Liver (tissue), 8 donors: ENCODE measurements at regions not wholly inside any gene's neighbourhood (a gene's known extent, or its start where the extent isn't known, plus 50 kb on each side); places are given as distances from the start of the nearest gene placed in this dataset.

Experiments used
- DNase-seq: peaks from one replicate; pipeline ENCODE4 v3.0.0-alpha.2; 2017; ENCODE audit warnings: low spot score
- H3K27ac ChIP-seq, 2 donors: one replicate each; pipeline ENCODE4 v1.7.0; 2013; ENCODE audit warnings: inconsistent platforms in 2 of 2, low read length in 2 of 2, control low read depth in 1 of 2, low read depth in 1 of 2, mild to moderate bottlenecking in 1 of 2
- H3K27me3 ChIP-seq, 4 donors: one replicate each; pipeline versions ENCODE4 v1.6.1 to v1.7.0; 2013; ENCODE audit warnings: low read length in 3 of 4, inconsistent platforms in 1 of 4, mild to moderate bottlenecking in 1 of 4, moderate library complexity in 1 of 4; ENCODE audit not compliant: control insufficient read depth in 4 of 4, insufficient read depth in 4 of 4
- H3K36me3 ChIP-seq, 4 donors: one replicate each; pipeline versions ENCODE4 v1.6.1 to v1.7.0; 2013; ENCODE audit warnings: low read length in 3 of 4, mild to moderate bottlenecking in 3 of 4, low read depth in 1 of 4, moderate library complexity in 1 of 4; ENCODE audit not compliant: control insufficient read depth in 4 of 4, insufficient read depth in 3 of 4
- H3K4me1 ChIP-seq, 4 donors: one replicate each; pipeline versions ENCODE4 v1.6.1 to v1.7.0; 2013; ENCODE audit warnings: low read length in 3 of 4, mild to moderate bottlenecking in 3 of 4, moderate library complexity in 1 of 4; ENCODE audit not compliant: control insufficient read depth in 4 of 4, insufficient read depth in 4 of 4
- H3K4me3 ChIP-seq, 3 donors: one replicate each; pipeline versions ENCODE4 v1.6.1 to v1.7.0; 2013; ENCODE audit warnings: low read length in 3 of 3, control low read depth in 1 of 3, low read depth in 1 of 3, mild to moderate bottlenecking in 1 of 3
- H3K9ac ChIP-seq, 2 donors: one replicate each; pipeline ENCODE4 v1.7.0; 2013; ENCODE audit warnings: low read length in 2 of 2, mild to moderate bottlenecking in 2 of 2, moderate library complexity in 2 of 2, control low read depth in 1 of 2, low read depth in 1 of 2
- H3K9me3 ChIP-seq, 4 donors: one replicate each; pipeline versions ENCODE4 v1.6.1 to v1.7.0; 2013; ENCODE audit warnings: low read length in 3 of 4; ENCODE audit not compliant: control insufficient read depth in 4 of 4
- CTCF ChIP-seq: fragments of 150-350 bp; IDR thresholded peaks from 2 replicates; pipeline ENCODE4 v1.5.1; 2017; ENCODE audit warnings: improper control_type of control experiment, low read depth, low read length; ENCODE audit not compliant: missing input control
- EGR1 ChIP-seq, 2 donors: IDR thresholded peaks; 2 replicates each; pipeline ENCODE4 v1.6.1; 2016 to 2018; ENCODE audit warnings: antibody characterized with exemption in 2 of 2, low read depth in 2 of 2
- FOXA1 ChIP-seq: IDR thresholded peaks from 2 replicates; pipeline ENCODE4 v1.6.1; 2016; ENCODE audit warnings: antibody characterized with exemption
- FOXA2 ChIP-seq: IDR thresholded peaks from 2 replicates; pipeline ENCODE4 v1.6.1; 2016; ENCODE audit warnings: antibody characterized with exemption
- GABPA ChIP-seq, 2 donors: IDR thresholded peaks in 1 of 2; conservative IDR thresholded peaks in 1 of 2; 2 replicates each; pipeline ENCODE4 v1.6.1; 2016; ENCODE audit warnings: antibody characterized with exemption in 2 of 2, mild to moderate bottlenecking in 1 of 2, moderate library complexity in 1 of 2
- HNF4A ChIP-seq, 2 donors: conservative IDR thresholded peaks; 2 replicates each; pipeline ENCODE4 v1.6.1; 2016; ENCODE audit warnings: antibody characterized with exemption in 2 of 2, mild to moderate bottlenecking in 2 of 2
- HNF4G ChIP-seq: IDR thresholded peaks from 2 replicates; pipeline ENCODE4 v1.6.1; 2016; ENCODE audit warnings: antibody characterized with exemption
- JUND ChIP-seq, 2 donors: IDR thresholded peaks; 2 replicates each; pipeline ENCODE4 v1.6.1; 2016; ENCODE audit warnings: antibody characterized with exemption in 2 of 2
- MAX ChIP-seq: IDR thresholded peaks from 2 replicates; pipeline ENCODE4 v1.6.1; 2016; ENCODE audit warnings: antibody characterized with exemption
- REST ChIP-seq: IDR thresholded peaks from 2 replicates; pipeline ENCODE4 v1.6.1; 2016; ENCODE audit warnings: antibody characterized with exemption, mild to moderate bottlenecking
- RXRA ChIP-seq, 2 donors: IDR thresholded peaks; 2 replicates each; pipeline ENCODE4 v1.6.1; 2017 to 2018; ENCODE audit warnings: antibody characterized with exemption in 2 of 2, mild to moderate bottlenecking in 1 of 2
- SP1 ChIP-seq: IDR thresholded peaks from 2 replicates; pipeline ENCODE4 v1.6.1; 2018; ENCODE audit warnings: antibody characterized with exemption, mild to moderate bottlenecking
- TAF1 ChIP-seq: conservative IDR thresholded peaks from 2 replicates; pipeline ENCODE4 v1.6.1; 2016; ENCODE audit warnings: antibody characterized with exemption, mild to moderate bottlenecking
- YY1 ChIP-seq: IDR thresholded peaks from 2 replicates; pipeline ENCODE4 v1.6.1; 2016; ENCODE audit warnings: antibody characterized with exemption, mild to moderate bottlenecking
- ZBTB33 ChIP-seq: IDR thresholded peaks from 2 replicates; pipeline ENCODE4 v1.6.1; 2016; ENCODE audit warnings: antibody characterized with exemption
- WGBS: extraction: QIAGEN DNeasy Blood & Tissue Kit; methylation state at CpG from one replicate; pipeline ENCODE4 v1.1.7; 2013; 5-methylcytosine and 5-hydroxymethylcytosine counted together
- TF ChIP-seq, protein P1 (sequence below): IDR thresholded peaks from 2 replicates; pipeline ENCODE4 v1.6.1; 2016; ENCODE audit warnings: antibody characterized with exemption
- donor health status: healthy.
- donor health status: healthy.
- donor health status: healthy.
- donor health status: healthy.
- donor health status: healthy.

DNA sequence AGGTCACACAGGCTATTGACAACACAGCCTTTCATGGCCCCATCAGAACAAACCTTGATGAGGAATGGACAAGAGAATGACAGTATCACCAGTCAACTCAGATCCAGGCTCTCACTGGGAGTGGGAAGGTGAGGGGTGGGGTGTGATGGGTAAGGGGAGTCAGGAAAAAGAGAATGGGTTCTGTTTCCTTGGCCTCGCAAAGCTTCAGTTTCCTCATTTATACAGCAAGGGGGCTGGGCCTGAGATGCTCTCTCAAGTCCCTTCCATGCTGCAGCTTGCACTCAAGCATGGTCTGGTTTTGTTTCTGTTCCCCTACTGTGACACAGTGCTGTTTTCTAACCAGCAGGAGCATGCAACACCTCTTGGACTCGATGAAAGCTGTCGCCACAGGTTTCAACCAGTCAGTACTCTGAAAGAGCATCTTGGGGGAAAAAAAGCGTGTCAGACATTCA lies 65.7 kb upstream of the IL12A start:
- Histone ChIP-seq H3K27me3 (no peaks in the 10 kb centered on the region), H3K4me3 (no peak overlapping the region), H3K27ac (no peak overlapping the region), H3K36me3 (no peaks in the 10 kb centered on the region), H3K9me3 (no peaks in the 10 kb centered on the region), H3K9ac (no peak overlapping the region), H3K4me1 (no peaks in the 10 kb centered on the region)
- DNase-seq = no peak
- 88% methylated on average over 4 of the region's 4 CpGs for WGBS
- TF ChIP-seq EGR1 (IDR thresholded peaks at IDR 0.05; ENCODE audit: low read depth in 2 of 2) (no peak), HNF4G (no peak), ZBTB33 (no peak), SP1 (no peak), JUND (IDR thresholded peaks at IDR 0.05) (no peak), CTCF (no peak), MAX (no peak), HNF4A (conservative IDR thresholded peaks at IDR 0.05) (no peak)

GRCh38 chr3:159923336-159923735 lies 65.3 kb upstream of the IL12A start:
- H3K27ac ChIP-seq = no peak overlapping the region
- H3K9ac ChIP-seq = no peak overlapping the region
- H3K27me3 ChIP-seq = no peaks in the 10 kb centered on the region
- H3K9me3 ChIP-seq = no peaks in the 10 kb centered on the region
- no peak overlapping the region for H3K4me3 ChIP-seq
- no peak for DNase-seq
- H3K36me3 ChIP-seq = no peaks in the 10 kb centered on the region
- 89% methylated on average over 7 of the region's 7 CpGs for WGBS
- no peaks in the 10 kb centered on the region for H3K4me1 ChIP-seq
- TF ChIP-seq HNF4G = no peak
- TF ChIP-seq CTCF = no peak
- no peak for TF ChIP-seq HNF4A (conservative IDR thresholded peaks at IDR 0.05)
- no peak for TF ChIP-seq TAF1
- no peak for TF ChIP-seq GABPA (IDR thresholded peaks at IDR 0.05 in 1 of 2, conservative IDR thresholded peaks at IDR 0.05 in 1 of 2)
- TF ChIP-seq, protein P1, sequence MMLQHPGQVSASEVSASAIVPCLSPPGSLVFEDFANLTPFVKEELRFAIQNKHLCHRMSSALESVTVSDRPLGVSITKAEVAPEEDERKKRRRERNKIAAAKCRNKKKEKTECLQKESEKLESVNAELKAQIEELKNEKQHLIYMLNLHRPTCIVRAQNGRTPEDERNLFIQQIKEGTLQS = no peak
- no peak for TF ChIP-seq FOXA1
- TF ChIP-seq FOXA2 = no peak
- TF ChIP-seq YY1 = no peak
- no peak for TF ChIP-seq REST
- no peak for TF ChIP-seq RXRA (IDR thresholded peaks at IDR 0.05)
- TF ChIP-seq JUND (IDR thresholded peaks at IDR 0.05) = no peak
- no peak for TF ChIP-seq ZBTB33
- TF ChIP-seq SP1 = no peak
- no peak for TF ChIP-seq MAX
